OCI-LY1 (cell line): ENCODE measurements at regions not wholly inside any gene's neighbourhood (a gene's known extent, or its start where the extent isn't known, plus 50 kb on each side); places are given as distances from the start of the nearest gene placed in this dataset.

Source experiments
- H2AFZ ChIP-seq: fragments of 200-600 bp; sonication (generic), shearing (Covaris generic); 2 replicates; pipeline ENCODE4 v1.6.0; 2014; ENCODE audit warnings: antibody characterized with exemption, mild to moderate bottlenecking, low read length
- H3F3A ChIP-seq: fragments of 200-600 bp; sonication (generic), shearing (Covaris generic); 2 replicates; pipeline ENCODE4 v1.6.0; 2014; ENCODE audit warnings: mild to moderate bottlenecking, antibody characterized with exemption, low read length, moderate library complexity; ENCODE audit not compliant: insufficient read depth
- H3K27ac ChIP-seq: fragments of 200-600 bp; sonication (generic); 2 replicates; pipeline ENCODE4 v1.5.1; 2014; ENCODE audit warnings: low read length, mixed run types, mild to moderate bottlenecking, low read depth; ENCODE audit not compliant: poor library complexity, severe bottlenecking
- H3K27me3 ChIP-seq: fragments of 200-600 bp; sonication (generic); 2 replicates; pipeline ENCODE4 v1.6.0; 2014; ENCODE audit warnings: antibody characterized with exemption, mild to moderate bottlenecking, low read length, moderate library complexity; ENCODE audit not compliant: insufficient read depth
- H3K36me3 ChIP-seq: fragments of 200-600 bp; sonication (generic); 2 replicates; pipeline ENCODE4 v1.6.1; 2014; ENCODE audit warnings: mild to moderate bottlenecking, antibody characterized with exemption, low read length, moderate library complexity, mixed read lengths; ENCODE audit not compliant: insufficient read depth
- H3K4me1 ChIP-seq: fragments of 200-600 bp; sonication (generic); 2 replicates; pipeline ENCODE4 v1.5.1; 2014; ENCODE audit warnings: mild to moderate bottlenecking, low read length, moderate library complexity; ENCODE audit not compliant: insufficient read depth, severe bottlenecking
- H3K4me2 ChIP-seq: fragments of 200-600 bp; sonication (generic), shearing (Covaris generic); 2 replicates; pipeline ENCODE4 v1.6.1; 2014; ENCODE audit warnings: low read length
- H3K4me3 ChIP-seq: fragments of 200-600 bp; sonication (generic); 2 replicates; pipeline ENCODE4 v1.5.1; 2014; ENCODE audit warnings: low read length, low read depth, mild to moderate bottlenecking, mixed read lengths; ENCODE audit not compliant: poor library complexity, severe bottlenecking
- H3K79me2 ChIP-seq: fragments of 200-600 bp; shearing (Covaris generic); 2 replicates; pipeline ENCODE4 v1.6.1; 2016; ENCODE audit warnings: mixed run types, low read length, mixed read lengths; ENCODE audit not compliant: insufficient read depth
- H3K9ac ChIP-seq: fragments of 200-600 bp; sonication (generic), shearing (Covaris generic); 2 replicates; pipeline ENCODE4 v1.6.1; 2014; ENCODE audit warnings: mild to moderate bottlenecking, low read length, mixed read lengths
- H3K9me2 ChIP-seq: fragments of 200-600 bp; sonication (generic), shearing (Covaris generic); 2 replicates; pipeline ENCODE4 v1.6.1; 2014; ENCODE audit warnings: low read depth, mild to moderate bottlenecking, low read length, mixed read lengths
- H3K9me3 ChIP-seq: fragments of 200-600 bp; shearing (Covaris generic); 2 replicates; pipeline ENCODE4 v1.6.1; 2014; ENCODE audit warnings: low read length, mixed read lengths
- H4K20me1 ChIP-seq: fragments of 200-600 bp; sonication (generic), shearing (Covaris generic); 2 replicates; pipeline ENCODE4 v1.6.0; 2016; ENCODE audit warnings: mild to moderate bottlenecking, low read length; ENCODE audit not compliant: insufficient read depth
- EZH2 ChIP-seq: fragments of 200-600 bp; sonication (generic), shearing (Covaris generic); IDR thresholded peaks from 2 replicates; pipeline ENCODE4 v1.8.0; 2017; ENCODE audit warnings: borderline replicate concordance, mixed run types, mild to moderate bottlenecking, antibody characterized with exemption, low read length, moderate library complexity, mixed read lengths
- TF ChIP-seq, protein P1 (sequence below): fragments of 200-600 bp; sonication (generic), shearing (Covaris generic); IDR thresholded peaks from 2 replicates; pipeline ENCODE4 v1.5.1; 2017; ENCODE audit warnings: mild to moderate bottlenecking, antibody characterized with exemption, low read length, moderate library complexity, mixed read lengths

DNA sequence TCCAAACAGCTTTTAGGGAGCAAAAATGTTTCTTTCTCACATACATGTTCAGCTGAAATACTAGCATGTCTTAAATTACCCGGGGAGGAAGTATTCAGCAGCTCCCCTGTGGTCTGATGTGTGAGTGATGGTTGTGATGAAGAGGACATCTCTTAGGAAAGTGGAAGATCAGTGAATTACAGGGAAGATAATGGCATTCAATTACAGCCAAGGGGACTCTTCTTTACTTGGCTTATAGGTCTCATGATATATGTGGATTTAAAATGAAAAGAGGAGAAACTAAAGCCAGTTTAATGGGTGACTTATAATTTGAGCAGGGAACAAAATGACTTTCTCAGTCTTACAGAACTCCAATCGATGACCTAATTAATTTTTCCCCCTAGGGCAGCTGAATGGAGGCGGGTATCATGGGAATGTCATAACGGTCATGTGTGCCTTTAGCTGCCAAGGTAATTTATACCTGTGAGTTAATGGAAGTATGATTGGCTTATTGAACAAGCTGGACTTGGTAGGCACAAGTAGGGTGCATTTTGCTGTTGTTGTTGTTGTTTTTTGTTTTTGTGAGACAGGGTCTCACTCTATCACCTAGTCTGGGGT is 198.8 kb downstream of the HIPK3 start:
- Histone ChIP-seq H2AFZ (no peak overlapping the region), H3K27ac (no peak overlapping the region), H3K4me2 (no peak overlapping the region), H3K4me3 (no peak overlapping the region), H3K27me3 (no peaks in the 10 kb centered on the region), H3K9ac (no peak overlapping the region), H3K9me3 (no peaks in the 10 kb centered on the region), H3K4me1 (no peaks in the 10 kb centered on the region), H3K9me2 (no peaks in the 10 kb centered on the region), H3K79me2 (no peaks in the 10 kb centered on the region), H3F3A (no peaks in the 10 kb centered on the region), H3K36me3 (no peaks in the 10 kb centered on the region), H4K20me1 (no peaks in the 10 kb centered on the region)
- TF ChIP-seq, protein P1, sequence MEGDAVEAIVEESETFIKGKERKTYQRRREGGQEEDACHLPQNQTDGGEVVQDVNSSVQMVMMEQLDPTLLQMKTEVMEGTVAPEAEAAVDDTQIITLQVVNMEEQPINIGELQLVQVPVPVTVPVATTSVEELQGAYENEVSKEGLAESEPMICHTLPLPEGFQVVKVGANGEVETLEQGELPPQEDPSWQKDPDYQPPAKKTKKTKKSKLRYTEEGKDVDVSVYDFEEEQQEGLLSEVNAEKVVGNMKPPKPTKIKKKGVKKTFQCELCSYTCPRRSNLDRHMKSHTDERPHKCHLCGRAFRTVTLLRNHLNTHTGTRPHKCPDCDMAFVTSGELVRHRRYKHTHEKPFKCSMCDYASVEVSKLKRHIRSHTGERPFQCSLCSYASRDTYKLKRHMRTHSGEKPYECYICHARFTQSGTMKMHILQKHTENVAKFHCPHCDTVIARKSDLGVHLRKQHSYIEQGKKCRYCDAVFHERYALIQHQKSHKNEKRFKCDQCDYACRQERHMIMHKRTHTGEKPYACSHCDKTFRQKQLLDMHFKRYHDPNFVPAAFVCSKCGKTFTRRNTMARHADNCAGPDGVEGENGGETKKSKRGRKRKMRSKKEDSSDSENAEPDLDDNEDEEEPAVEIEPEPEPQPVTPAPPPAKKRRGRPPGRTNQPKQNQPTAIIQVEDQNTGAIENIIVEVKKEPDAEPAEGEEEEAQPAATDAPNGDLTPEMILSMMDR, result no peak
- no peak for TF ChIP-seq EZH2

GRCh38 chr11:33454264-33454663 is 197.1 kb downstream of the HIPK3 start:
- H3K9me2 ChIP-seq, result no peaks in the 10 kb centered on the region
- H3K9me3 ChIP-seq, result no peaks in the 10 kb centered on the region
- H3K9ac ChIP-seq, result no peak overlapping the region
- H3K4me2 ChIP-seq, result no peak overlapping the region
- no peaks in the 10 kb centered on the region for H4K20me1 ChIP-seq
- TF ChIP-seq, protein P1, result no peak
- no peak for TF ChIP-seq EZH2
- no peak overlapping the region for H2AFZ ChIP-seq
- H3K27me3 ChIP-seq, result no peaks in the 10 kb centered on the region
- H3K36me3 ChIP-seq, result no peaks in the 10 kb centered on the region
- no peak overlapping the region for H3K4me3 ChIP-seq
- no peaks in the 10 kb centered on the region for H3K4me1 ChIP-seq
- no peak overlapping the region for H3K27ac ChIP-seq
- H3K79me2 ChIP-seq, result no peaks in the 10 kb centered on the region
- no peaks in the 10 kb centered on the region for H3F3A ChIP-seq

DNA sequence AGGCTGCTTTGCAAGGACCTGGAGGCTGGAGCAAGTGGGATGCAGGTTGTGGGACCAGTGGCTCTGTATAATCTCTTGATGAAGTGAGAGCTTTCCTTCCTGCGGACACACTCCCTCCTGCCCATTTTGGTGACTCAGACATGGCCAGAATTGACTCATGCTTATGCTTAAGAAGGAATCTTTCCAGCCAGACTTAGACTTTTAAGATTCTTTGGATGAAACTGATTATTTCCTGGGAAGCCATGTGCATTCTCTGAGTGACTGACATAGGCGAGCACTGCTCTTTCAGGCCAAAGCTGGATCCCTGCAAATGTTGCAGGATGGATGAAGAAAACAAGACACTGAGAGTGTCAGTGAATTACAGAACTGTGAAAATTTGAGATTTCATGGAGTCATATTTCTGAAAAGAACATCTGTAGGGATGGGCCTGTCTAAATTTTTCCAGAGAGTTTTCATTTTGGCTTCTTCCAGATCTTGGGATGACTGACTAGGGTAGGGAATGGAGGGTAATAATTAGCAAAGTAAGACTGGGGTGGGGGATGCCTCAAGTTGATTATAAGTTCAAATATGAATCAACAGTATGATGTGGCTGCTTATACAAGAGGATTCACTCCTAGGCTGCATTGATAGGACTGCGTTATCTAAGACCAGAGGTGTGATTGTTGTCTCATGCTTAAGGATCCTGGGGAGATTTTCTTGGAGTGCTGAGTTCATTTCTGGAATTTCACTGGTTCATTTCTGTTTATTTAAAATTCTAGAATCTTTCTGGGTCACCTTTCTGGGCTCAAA is 195.8 kb downstream of the HIPK3 start:
- Histone ChIP-seq H3K36me3 (no peaks in the 10 kb centered on the region), H4K20me1 (no peaks in the 10 kb centered on the region), H3K9me3 (no peaks in the 10 kb centered on the region), H2AFZ (no peak overlapping the region), H3K4me1 (no peaks in the 10 kb centered on the region), H3K27ac (no peak overlapping the region), H3F3A (no peaks in the 10 kb centered on the region), H3K4me3 (no peak overlapping the region), H3K27me3 (no peaks in the 10 kb centered on the region), H3K9ac (no peak overlapping the region), H3K9me2 (no peaks in the 10 kb centered on the region), H3K4me2 (no peak overlapping the region), H3K79me2 (no peaks in the 10 kb centered on the region)
- TF ChIP-seq, protein P1, result no peak
- TF ChIP-seq EZH2, result no peak
